HG02571 (cell line): ENCODE measurements at regions not wholly inside any gene's neighbourhood (a gene's known extent, or its start where the extent isn't known, plus 50 kb on each side); places are given as distances from the start of the nearest gene placed in this dataset.

Experiments
- ATAC-seq: cut with Tn5 transposase; IDR thresholded peaks from one replicate; pipeline ENCODE4 v1.9.1; 2021; ENCODE audit warnings: mild to moderate bottlenecking, moderate library complexity; ENCODE audit not compliant: unreplicated experiment

DNA sequence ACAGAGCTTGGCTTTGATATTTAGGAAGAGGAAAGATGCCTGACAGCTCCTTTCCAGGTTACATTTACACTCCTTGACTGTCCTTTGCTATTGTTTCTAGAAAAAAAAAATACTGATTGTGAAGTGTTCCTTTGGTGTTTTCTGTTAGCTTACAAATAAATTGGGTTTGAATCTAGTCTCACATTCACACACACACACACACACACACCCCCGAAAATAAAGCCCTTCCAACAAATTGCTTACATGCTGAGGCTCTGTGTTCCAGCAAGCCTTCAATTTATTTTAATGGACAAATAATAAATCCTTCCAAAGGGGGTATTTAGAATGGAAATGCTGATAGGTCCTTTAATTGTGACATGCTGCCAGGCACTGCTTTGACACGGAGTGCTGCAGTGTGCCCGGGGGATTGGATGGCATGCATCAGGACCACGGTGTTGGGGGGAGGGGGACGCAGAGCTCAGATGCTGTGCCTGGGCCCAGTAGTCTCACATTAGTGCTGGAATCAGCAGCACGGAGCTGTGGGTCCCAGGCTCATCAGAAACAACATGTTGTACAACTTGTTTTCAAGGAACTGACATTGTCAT lies 199.9 kb downstream of the CD83 start:
- ATAC-seq, result no peak

DNA sequence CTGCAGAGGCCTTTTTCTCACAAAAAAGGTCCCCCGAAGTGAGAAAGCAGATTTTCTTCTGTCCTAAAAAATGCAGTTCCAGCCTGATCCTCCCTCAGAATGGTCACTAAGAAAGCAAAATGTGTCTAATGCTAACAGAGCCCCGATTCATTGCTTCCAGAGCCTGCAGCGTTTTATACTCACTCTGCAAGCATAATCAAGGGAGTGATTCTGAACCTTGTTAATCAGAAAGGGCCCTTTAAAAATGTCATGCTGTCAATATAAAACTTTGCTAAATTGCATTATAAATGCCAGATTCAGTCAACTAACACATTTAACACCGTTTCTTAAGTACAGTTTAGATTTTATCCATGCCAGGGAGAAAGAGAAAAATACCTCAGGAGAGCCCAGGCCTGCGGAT lies 202.8 kb downstream of the CD83 start:
- ATAC-seq, result no peak

DNA sequence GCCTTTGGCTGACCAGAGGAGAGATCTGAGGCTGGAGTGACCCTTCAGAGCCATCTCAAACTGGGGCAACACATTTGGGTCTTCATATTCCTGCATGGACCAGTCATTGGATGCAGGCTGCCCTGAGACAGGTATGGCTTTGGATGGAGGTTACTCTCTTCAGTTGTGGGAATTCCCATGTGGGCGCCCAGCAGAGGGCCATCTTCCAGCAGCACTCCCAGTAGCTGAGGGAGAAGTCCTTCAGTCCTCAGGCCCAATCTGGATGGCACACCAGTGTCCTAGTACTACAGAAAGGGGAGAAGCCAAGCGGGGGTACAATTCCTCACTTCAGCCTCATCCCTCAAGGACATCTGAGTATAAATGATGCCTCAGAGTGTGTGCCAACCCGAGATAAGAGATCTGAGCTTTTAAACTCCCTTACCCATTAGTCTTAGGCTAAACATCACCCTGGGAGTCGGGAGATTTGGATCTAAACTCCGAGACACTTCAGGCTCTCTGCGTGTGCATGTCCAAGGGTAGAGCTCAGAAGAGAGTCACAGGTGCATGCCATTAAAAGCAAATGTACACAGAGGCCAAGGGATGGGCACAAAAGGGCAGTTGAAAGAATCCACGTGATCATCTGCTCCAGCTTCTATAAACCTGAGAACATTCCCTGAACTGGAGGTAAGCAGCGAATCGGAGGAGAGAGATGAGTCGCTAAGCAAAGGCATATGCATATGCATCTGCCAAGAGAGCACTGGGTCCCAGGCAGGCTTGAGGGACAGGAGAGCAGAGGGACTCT lies 204.6 kb downstream of the CD83 start:
- no peak for ATAC-seq

DNA sequence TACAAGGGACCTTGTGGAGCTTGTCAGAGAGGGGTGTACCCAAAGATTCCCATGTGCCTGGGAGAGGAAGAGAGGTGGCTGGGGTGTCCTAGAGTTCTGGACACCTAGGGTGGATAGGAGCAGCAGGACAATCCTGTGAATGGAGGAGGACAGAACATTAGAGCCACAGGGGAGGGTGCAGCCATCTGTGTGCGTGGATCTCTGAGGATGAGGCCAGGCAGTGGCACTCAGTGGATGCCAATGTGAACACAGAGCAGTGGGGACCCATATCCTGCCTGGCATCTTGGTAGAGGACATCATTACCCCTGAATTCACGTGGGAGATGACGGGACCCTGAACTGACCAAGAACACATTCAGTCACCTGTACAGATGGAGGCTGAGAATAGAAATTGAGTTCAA lies 205.3 kb downstream of the CD83 start:
- ATAC-seq, result no peak

DNA sequence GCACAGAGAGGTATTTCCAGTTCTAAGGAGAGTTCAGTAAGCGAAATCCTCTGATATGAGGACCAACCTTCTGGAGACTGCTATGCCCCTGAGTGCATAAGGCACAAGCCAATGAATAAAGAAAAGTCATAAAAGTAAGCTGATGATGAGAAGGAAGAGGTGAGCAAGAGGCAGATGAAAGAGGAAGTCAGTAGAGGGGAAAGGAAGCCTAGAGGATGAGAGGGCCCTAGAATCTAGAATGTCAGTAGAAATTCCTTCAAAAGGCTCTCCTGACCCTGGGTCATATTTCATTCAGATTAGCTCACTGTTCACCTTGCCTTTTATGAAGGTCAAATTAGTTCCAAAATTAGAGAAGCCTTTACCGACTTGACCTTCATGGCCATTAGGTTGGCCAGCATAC lies 209.2 kb downstream of the CD83 start:
- ATAC-seq, result no peak

DNA sequence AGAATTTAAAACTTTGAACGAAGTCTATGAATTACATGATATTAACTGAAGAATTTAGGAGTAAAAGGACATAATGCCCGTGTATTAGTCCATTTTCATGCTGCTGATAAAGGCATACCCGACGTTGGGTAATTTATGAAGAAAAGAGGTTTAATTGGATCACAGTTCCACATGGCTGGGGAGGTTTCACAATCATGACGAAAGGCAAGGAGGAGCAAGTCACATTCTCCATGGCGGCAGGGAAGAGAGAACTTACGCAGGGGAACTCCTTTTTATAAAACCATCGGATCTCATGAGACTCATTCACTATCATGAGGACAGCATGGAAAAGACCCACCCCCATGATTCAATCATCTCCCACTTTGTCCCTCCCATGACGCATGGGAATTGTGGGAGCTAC lies 210.6 kb downstream of the CD83 start:
- no peak for ATAC-seq

DNA sequence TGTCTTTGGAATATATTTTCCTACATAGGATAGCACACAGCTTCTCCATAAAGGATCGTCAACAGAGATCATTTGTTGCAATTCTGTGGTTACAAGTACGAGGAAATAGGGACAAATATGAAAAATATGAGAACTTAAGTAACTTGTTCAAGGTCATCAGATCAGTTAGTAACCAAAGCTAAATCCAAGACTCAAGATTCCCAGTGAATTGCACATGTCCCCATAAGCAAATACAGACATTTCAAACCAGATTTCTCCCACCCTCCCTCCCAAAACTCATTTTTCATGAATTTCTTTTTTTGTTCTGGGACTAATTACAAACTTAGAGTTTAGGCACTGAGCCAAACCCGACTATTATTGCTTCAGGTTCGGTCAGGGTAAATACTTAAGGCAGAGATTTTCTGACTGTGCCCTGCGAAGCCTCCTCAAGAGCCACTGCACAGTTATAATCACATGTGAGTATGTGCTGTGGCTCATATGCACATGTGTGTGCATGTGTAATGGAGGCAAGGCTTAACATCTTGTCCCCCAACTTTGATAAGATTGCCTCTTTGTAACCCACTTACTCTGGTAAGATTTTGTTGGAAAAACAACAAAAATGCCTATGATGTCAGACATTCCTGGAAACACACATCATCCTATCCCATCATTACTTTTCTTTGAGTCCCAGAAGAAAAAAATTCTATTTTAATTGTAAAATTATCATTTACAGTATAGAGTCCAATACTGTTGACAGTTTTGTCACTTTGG lies 216.2 kb downstream of the CD83 start:
- no peak for ATAC-seq

DNA sequence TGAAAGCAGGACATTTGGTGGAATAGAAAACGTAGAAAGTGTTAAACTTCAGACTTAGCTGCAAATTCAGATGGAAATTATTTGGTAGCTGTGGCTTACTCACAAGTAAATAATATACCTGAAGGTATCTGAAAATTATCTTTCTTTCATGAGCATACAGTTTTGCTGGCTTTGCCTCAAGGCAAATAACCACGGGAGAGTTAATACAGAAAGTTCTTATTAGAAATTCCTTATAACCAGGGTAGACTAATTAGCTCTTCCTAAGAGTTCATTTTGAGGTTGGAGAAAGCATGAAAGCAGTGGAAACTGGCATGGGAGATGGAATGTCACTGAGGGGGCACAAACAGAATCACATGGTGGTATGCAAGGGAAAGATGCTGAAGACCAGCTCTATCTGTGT lies 217.5 kb downstream of the CD83 start:
- no peak for ATAC-seq

DNA sequence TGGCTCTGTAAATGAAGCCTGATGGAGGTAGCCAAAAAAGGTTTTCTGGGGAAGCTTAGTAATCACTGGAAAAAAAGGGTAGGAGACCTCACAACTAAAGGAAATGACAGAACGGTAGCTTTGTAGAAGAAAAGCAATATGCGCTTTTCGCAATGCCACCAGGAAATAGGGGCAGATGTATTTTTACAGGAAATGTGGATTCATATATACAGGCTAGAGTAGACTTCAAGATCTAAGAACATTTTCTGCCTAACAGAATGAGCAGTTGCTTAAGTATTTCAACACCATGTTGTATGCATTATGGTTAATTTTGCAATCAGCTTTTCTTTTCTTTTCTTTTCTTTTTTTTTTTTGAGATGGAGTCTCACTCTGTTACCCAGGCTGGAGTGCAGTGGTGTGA lies 219.6 kb downstream of the CD83 start:
- no peak for ATAC-seq

DNA sequence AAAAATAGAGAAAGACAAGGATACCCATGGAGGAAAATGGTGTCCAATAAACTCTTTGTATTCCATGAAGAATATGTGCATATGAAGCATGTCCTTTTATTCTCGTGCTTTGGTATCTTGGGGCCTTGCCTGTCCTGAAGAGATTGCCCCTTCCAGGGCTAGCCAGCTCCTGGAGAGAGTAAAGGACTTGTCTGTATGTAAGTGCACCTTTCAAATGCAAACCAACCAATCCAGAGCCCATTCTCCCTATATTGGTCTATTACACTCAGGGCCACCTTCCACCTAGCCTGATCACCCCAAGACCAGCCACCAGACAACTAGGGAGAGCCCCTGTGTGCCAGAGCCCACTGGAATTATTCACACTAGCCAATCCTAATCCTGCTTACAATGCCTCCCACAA lies 221.6 kb downstream of the CD83 start:
- ATAC-seq, result no peak

DNA sequence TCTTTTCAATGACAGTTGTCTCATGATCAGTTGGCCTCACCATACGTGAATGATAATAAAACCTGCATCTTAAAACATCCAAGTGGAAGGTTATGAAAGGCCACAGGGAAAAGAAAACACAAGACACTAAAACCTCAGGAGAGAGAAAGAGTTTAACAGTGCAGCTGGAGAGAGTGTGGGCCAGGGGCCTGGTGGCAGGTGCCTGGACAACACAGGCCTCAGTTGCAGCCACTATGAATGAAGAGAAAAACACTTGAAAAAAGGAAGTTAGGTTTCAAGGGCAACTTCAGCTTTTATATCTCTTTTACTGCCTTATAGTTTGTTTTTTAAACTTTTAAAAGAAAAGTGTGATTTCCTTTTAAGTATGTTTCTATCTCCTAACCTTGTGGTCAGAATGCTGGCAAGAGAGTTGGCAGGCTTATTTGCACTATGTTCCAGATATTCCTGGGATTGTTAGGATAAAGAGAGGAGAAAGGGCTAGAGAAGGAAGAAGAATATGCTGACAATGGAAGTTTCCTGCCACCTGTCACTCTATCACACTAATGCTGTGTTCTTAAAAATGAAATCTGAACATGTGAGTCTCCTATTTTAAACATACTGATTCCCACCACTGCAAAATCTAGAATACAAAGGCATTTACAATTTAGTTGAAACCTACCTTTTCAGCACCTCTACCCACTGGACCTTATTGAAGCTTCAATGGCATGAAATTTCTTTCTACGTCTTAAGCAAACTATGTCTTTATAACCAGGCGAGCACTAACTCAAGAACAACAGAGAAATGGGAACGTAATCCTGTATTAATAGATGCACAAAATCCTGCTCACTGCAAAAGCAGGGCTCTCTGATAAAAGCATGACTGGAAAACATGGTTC lies 222.4 kb downstream of the CD83 start:
- no peak for ATAC-seq

DNA sequence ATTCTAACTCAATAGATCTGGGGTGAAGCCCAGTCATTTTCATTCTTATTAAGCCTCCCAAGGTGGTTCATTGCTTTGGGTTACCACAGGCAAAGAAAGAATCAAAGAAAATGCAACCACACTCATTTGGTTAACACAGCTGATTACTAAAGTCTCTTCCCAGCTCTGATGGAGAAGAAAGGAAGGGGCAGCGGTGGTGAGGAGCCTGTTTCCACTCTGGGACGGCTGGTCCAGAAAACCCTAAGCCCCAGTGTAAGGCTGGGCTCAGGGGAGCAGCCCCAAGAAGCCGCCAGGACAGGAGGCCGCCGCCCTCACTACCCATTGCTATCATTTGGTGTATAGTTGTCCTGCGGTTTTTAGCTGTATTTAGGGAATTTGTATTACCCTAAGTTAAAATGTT lies 226.9 kb downstream of the CD83 start:
- ATAC-seq, result no peak

DNA sequence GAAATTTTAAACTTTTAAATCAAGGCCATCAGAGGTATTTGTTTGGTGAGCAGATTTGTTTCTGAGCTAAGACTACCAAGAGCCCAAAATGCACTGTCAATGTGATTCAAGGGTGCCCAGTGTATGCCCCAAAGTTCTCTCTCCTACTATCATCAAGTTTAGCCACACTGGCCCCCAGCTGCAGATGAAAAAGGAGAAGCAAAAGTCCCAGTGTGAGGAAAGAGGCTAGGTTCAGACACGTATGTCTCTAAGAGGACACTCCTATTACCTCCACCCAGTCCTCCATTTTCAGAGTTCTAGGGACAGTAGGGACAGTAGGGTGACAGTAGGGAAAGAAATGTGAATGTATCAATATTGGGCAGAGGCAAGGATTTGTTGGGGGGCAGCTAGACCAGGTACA lies 230.8 kb downstream of the CD83 start:
- no peak for ATAC-seq

DNA sequence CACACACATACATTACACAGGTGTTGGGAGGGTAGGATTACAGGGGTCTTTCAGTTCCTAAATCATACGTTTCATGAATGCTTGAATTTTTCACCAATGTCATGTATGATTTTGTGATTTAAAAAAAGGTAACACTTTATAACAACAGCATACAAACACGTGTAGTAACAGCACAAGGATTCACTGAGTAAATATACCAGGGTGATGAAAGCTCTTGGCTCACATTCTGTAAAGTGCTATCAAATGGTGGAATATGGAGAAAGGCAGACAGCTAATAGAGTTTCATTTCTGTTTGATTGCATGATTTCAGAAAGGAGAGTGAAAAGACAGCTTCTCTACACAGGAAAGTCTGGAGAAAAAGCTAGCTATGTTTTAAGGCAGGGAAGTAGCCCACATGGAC lies 231.9 kb downstream of the CD83 start:
- ATAC-seq, result no peak

DNA sequence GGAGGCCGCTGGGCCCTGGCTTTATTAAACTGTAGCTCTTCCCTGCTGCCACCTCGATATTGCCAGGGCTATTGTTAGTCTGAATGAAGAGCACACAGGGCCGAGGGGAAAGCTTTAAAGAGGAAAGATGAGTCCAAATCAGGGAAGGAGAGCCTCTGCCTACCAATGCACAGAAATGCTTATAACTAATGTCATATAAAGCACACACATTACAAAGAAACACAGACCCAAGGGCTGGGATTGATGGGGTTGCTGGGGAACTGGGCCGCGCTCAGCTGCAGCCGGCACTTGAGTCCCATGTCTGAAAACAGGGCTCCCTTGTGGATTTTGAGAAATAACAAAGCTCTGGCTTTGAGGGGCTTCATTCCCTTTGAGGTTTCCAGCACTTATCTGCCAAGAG lies 232.6 kb downstream of the CD83 start:
- ATAC-seq, result no peak

DNA sequence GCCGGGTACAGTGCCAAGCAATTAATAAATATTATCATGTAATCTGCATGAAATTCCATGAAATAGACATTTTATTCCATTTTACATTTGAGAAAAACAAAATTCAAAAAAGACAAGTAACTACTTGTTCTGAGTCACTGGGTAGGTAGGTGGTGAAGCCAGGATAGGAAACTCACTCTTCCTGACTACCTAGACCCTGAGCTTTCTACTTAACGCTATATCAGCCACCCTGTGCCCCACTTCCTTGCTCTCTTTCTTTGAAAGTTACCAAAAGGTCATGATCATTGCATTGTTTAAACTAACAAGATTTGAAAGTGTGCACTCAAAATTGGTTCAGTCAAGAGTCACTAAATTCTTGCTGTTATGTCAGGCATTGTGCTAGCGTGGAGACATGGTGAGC lies 235.7 kb downstream of the CD83 start:
- no peak for ATAC-seq

DNA sequence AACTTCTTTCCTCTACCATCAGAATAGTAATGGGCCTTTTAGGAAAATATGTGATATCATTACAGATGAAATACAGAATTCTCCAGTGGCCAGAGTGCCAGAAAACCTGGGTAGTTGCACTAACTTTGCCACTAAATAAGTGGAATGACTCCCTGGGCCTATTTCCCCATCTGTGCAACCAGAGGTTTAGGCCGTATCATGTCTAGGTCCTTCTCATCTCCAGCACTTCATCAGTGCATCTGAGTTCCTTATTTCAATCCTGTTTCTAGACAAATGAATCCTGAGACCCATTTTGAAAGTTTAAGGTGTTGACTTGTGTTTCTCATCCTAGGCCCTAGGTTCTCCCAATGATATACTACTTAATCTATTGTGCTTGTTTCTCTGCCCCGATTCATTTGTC lies 236.2 kb downstream of the CD83 start:
- ATAC-seq, result no peak

DNA sequence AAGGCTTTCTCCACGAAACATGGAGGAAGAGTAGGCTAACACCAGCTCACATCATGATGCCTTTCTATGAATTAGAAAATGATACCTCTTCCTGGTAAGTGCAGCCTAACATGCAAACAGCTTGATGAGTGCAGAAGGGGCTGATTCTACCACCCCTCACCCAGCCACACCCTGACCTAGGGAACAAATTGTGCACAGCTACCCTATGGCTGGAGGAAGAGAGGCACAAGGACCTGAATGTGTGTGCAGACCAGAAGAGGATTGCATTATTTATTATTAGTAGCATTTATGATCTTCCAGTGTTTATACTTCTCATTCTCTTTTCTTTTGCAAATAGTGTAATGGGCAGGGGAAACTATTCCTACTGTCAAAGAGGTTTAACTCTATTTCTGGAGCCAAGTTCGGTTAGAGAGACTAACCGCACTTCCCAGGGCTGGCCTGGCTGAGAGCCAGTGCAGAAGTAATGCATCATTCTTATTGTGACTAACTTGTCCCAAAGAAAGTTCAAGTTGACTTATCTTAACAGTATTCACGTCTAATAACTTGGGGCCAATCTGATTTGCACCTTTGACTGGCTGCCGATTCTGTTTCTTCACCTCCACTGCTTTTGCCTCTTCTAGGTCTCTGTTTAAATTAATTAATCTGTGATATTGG lies 237.5 kb downstream of the CD83 start:
- no peak for ATAC-seq

DNA sequence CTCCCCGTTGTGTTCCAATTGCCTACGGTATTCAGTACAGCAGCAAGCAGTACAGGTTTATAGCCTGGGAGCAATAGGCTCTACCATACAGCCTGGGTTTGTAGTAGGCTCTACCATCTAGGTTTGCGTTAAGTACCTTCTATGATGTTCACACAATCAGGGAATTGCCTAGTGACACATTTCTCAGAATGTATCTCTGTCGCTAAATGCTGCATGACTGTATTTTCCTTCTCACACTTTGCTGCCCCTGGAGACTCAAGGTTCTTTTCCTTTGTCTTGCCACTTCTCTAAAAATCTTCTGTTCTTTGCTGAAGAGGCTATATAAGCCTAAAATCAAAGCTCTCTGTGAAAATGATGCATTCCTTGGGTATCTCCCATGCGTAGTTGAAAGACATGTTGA lies 241.9 kb downstream of the CD83 start:
- no peak for ATAC-seq

DNA sequence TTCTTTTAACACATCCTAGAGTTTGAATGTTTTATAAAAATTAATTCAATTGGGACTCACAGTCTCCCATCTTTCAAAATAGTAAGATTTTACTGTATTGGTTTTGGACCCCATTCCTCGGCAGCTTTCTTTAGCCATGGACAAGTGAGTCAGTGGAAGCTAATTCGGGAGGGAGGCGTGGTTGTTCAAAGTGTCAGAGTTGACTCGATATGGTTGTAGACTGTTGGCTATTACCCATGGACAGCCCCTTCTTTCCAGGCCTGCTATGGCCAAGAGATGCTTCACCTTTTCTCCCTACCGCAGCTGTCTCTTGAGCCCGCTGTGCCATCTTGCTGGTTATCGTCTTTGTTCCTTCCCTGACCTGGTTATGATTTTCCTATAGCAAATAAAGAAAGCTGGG lies 243.0 kb downstream of the CD83 start:
- no peak for ATAC-seq

DNA sequence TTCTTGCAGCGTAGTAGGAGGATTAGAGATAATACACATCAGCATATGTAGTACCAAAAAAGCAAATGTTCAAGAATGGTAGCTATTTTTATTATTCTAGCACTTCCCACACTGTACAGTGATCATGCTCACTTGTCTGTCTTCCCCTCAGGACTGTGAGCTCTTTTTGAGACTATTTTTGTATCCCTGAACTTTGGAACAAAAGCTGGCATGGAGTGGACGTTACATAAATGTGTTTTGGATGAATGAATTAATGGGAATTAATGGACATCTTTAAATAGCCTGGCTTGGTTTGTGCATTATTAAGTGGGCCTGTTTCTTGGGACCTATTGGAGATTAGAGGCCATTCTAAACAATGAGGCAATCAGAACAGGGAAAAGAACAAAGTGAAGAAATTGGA lies 243.7 kb downstream of the CD83 start:
- no peak for ATAC-seq
